OCI-LY7 (cell line): ENCODE measurements at regions not wholly inside any gene's neighbourhood (a gene's known extent, or its start where the extent isn't known, plus 50 kb on each side); places are given as distances from the start of the nearest gene placed in this dataset.

Experiments
- EZH2phosphoT487 ChIP-seq: fragments of 200-600 bp; sonication (generic); IDR thresholded peaks from 2 replicates; pipeline ENCODE4 v1.6.1; 2018; ENCODE audit warnings: low read depth, borderline replicate concordance, mild to moderate bottlenecking, mixed run types, antibody characterized with exemption, low read length, moderate library complexity, mixed read lengths
- TF ChIP-seq, protein P1 (sequence below): fragments of 200-600 bp; sonication (generic); conservative IDR thresholded peaks from 2 replicates; pipeline ENCODE4 v1.5.1; 2014; ENCODE audit warnings: mild to moderate bottlenecking, antibody characterized with exemption, low read length, moderate library complexity, mixed read lengths

GRCh38 chr2:64394153-64394552 is 59.8 kb upstream of the LGALSL start:
- TF ChIP-seq, protein P1, sequence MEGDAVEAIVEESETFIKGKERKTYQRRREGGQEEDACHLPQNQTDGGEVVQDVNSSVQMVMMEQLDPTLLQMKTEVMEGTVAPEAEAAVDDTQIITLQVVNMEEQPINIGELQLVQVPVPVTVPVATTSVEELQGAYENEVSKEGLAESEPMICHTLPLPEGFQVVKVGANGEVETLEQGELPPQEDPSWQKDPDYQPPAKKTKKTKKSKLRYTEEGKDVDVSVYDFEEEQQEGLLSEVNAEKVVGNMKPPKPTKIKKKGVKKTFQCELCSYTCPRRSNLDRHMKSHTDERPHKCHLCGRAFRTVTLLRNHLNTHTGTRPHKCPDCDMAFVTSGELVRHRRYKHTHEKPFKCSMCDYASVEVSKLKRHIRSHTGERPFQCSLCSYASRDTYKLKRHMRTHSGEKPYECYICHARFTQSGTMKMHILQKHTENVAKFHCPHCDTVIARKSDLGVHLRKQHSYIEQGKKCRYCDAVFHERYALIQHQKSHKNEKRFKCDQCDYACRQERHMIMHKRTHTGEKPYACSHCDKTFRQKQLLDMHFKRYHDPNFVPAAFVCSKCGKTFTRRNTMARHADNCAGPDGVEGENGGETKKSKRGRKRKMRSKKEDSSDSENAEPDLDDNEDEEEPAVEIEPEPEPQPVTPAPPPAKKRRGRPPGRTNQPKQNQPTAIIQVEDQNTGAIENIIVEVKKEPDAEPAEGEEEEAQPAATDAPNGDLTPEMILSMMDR = no peak
- no peak for TF ChIP-seq EZH2phosphoT487
